Stimulated activated naive B cell treated with anti-CD40 and anti-IgM and Interleukin-4, amounts not matched to agents 10 μg/mL and 1 μg/mL and 100 μg/mL, for 72 hours (primary cell): ENCODE measurements at regions not wholly inside any gene's neighbourhood (a gene's known extent, or its start where the extent isn't known, plus 50 kb on each side); places are given as distances from the start of the nearest gene placed in this dataset.
"Not testable (repeated sequence)": the region's sequence is repeated elsewhere in the genome, so short reads cannot be mapped to it uniquely, and the experiment has no call there.

Source experiments
- ATAC-seq, 2 donors: fragments of 150-1000 bp; cut with Tn5 transposase; replicated peaks; 2 replicates each; pipeline ENCODE4 v1.10.0; 2021; ENCODE audit warnings: moderate library complexity in 1 of 2
- DNase-seq: peaks from one replicate; pipeline ENCODE4 v3.0.0; 2021
- H3K27ac Mint-ChIP-seq: one replicate; pipeline ENCODE4 v1.8.0; 2022; ENCODE audit warnings: mild to moderate bottlenecking, mixed read lengths
- H3K27me3 Mint-ChIP-seq, 2 donors: one replicate each; pipeline ENCODE4 v1.8.0; 2022; ENCODE audit warnings: mixed read lengths in 2 of 2
- H3K36me3 Mint-ChIP-seq, 2 donors: one replicate each; pipeline ENCODE4 v1.8.0; 2022; ENCODE audit warnings: mixed read lengths in 2 of 2, mild to moderate bottlenecking in 1 of 2
- H3K4me1 Mint-ChIP-seq, 2 donors: one replicate each; pipeline ENCODE4 v1.8.0; 2022; ENCODE audit warnings: mixed read lengths in 2 of 2, mild to moderate bottlenecking in 1 of 2
- H3K4me3 Mint-ChIP-seq, 2 donors: one replicate each; pipeline ENCODE4 v1.8.0; 2022; ENCODE audit warnings: mild to moderate bottlenecking in 2 of 2, mixed read lengths in 2 of 2, moderate library complexity in 1 of 2
- H3K9me3 Mint-ChIP-seq, 2 donors: one replicate each; pipeline ENCODE4 v1.8.0; 2022; ENCODE audit warnings: mixed read lengths in 2 of 2, mild to moderate bottlenecking in 1 of 2

DNA sequence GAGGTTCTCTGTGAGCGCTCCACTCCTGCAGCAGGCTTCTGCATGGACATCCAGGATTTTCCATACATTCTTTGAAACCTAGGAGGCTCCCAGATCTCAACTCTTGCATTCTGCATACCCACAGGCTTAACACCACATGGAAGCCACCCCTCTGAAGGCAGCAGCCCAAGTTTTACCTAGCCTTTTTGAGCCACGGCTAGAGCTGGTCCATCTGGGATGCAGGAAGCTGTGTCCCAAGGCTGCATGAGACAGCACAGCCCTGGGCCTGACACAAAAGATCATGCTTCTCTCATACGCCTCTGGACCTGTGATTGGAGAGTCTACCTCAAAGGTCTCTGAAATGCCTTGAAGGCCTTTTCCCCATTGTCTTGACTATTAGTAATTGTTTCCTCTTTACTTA lies 53.6 kb upstream of the RPRM start:
- H3K27ac Mint-ChIP-seq: no peak overlapping the region
- DNase-seq: no peak
- ATAC-seq: peak in 1 of 2 donors; percentile 21
- H3K9me3 Mint-ChIP-seq: peaks cover 0 to 4% of the 10 kb centered on the region in 2 donors
- no peak overlapping the region for H3K4me3 Mint-ChIP-seq
- H3K27me3 Mint-ChIP-seq: no peaks in the 10 kb centered on the region
- H3K4me1 Mint-ChIP-seq: no peaks in the 10 kb centered on the region
- H3K36me3 Mint-ChIP-seq: no peaks in the 10 kb centered on the region

DNA sequence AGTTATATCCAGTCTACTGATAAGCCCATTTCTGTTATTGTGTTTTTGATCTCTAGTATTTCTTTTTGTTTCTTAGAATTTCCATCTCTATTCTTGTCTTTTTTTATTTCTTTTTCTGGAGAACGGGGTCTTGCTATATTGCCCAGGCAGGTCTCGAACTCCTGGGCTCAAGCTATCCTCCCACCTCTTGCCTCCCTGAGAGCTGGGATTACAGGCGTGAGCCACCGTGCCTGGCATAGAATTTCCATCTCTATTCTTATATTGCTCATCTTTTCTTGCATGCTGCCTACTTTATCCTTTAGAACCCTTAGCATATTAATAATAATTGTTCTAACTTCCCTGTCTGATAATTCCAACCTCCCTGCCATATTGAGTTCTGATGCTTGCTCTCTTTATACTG lies 55.2 kb upstream of the RPRM start:
- not testable (repeated sequence) for H3K27me3 Mint-ChIP-seq, DNase-seq, H3K27ac Mint-ChIP-seq, H3K36me3 Mint-ChIP-seq, H3K4me1 Mint-ChIP-seq, ATAC-seq, H3K4me3 Mint-ChIP-seq
- H3K9me3 Mint-ChIP-seq: peaks cover 4 to 10% of the 10 kb centered on the region in 2 donors

GRCh38 chr2:153534590-153534989 lies 56.0 kb upstream of the RPRM start:
- peaks cover 4 to 10% of the 10 kb centered on the region in 2 donors for H3K9me3 Mint-ChIP-seq

GRCh38 chr2:153536115-153536514 lies 57.6 kb upstream of the RPRM start:
- no peak for DNase-seq
- Mint-ChIP-seq H3K9me3 (peaks cover 7 to 16% of the 10 kb centered on the region in 2 donors), H3K27ac (no peak overlapping the region), H3K4me1 (peaks cover 0 to under 1% of the 10 kb centered on the region in 2 donors), H3K4me3 (no peak overlapping the region), H3K36me3 (no peaks in the 10 kb centered on the region), H3K27me3 (no peaks in the 10 kb centered on the region)
- no peak for ATAC-seq

More at GRCh38 chr2:153534590-153534989, 56.0 kb upstream of the RPRM start:
- not testable (repeated sequence) for H3K4me3 Mint-ChIP-seq, H3K27me3 Mint-ChIP-seq, H3K36me3 Mint-ChIP-seq, ATAC-seq, DNase-seq, H3K27ac Mint-ChIP-seq, H3K4me1 Mint-ChIP-seq

- not testable (repeated sequence) for H3K36me3 Mint-ChIP-seq, H3K27ac Mint-ChIP-seq, DNase-seq, H3K4me3 Mint-ChIP-seq, H3K27me3 Mint-ChIP-seq, ATAC-seq, H3K4me1 Mint-ChIP-seq
- peaks cover 7 to 25% of the 10 kb centered on the region in 2 donors for H3K9me3 Mint-ChIP-seq
These were observed 59.5 kb upstream of the RPRM start for GRCh38 chr2:153538102-153538501.

DNA sequence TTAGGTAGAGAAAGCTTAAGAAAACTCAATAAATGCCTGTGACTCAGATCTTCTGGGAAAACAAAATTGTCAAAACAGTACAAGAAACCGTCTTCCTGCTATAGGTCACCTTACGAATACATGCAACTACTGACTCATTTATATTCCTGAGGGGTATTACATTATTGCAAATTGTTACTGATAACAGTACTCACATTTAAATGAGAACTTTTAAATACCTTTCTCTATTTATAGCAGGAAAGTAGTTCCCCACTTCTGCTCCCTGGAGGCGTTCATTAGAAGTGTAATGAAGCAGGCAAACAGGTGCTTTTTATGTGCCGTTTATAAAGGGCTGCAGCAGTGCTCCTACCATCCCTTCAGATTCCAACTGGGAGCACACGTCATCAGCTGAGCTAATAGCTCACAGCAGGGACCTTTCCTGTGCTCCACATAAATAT lies 65.1 kb upstream of the RPRM start:
- no peaks in the 10 kb centered on the region for H3K27me3 Mint-ChIP-seq
- H3K9me3 Mint-ChIP-seq: peaks cover 4 to 15% of the 10 kb centered on the region in 2 donors
- DNase-seq (no peak), ATAC-seq (peak; percentile 84 to 92)
- peaks cover 0 to 4% of the 10 kb centered on the region in 2 donors for H3K4me1 Mint-ChIP-seq
- H3K4me3 Mint-ChIP-seq: no peak overlapping the region
- no peak overlapping the region for H3K27ac Mint-ChIP-seq
- H3K36me3 Mint-ChIP-seq: no peaks in the 10 kb centered on the region

DNA sequence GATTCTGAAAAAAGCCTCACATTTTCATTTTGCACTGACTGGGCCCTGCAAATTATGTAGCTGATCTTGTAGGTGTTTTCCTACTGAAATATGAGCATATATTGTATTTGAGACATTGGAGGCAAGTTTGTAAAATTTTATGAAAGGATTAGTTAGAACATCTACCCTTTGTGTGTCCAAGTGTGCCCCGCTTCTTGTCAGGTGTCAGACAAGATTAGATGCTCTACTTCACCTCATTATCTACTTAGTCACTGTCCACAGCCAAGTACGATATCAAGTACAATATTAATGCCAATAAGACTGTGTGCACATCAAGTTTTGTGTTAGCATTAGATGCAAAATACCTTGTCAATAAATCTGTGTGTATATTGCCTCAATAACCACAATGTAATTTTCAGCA lies 67.8 kb upstream of the RPRM start:
- DNase-seq: no peak
- ATAC-seq: no peak
- no peak overlapping the region for H3K4me3 Mint-ChIP-seq
- peaks cover 0 to 7% of the 10 kb centered on the region in 2 donors for H3K9me3 Mint-ChIP-seq
- no peak overlapping the region for H3K27ac Mint-ChIP-seq
- no peaks in the 10 kb centered on the region for H3K36me3 Mint-ChIP-seq
- H3K27me3 Mint-ChIP-seq: no peaks in the 10 kb centered on the region
- H3K4me1 Mint-ChIP-seq: peaks cover 0 to 2% of the 10 kb centered on the region in 2 donors

DNA sequence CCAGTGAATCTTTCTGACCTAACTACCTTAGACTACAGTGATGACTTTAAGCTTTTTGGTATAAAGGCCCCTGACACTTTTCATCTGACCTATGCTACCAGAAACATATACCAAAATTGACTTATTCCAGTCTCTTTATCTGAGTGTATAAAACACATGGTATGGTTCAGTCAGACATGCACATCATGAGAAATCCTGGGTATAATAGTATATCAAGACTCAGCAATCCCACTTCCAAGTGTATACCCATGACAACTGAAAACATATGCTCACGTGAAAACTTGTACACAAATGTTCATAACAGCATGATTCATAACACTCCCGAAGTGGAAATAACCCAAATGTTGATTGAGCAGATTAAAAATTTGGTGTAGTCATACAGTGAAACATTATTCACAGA lies 70.0 kb upstream of the RPRM start:
- no peaks in the 10 kb centered on the region for H3K27me3 Mint-ChIP-seq
- H3K36me3 Mint-ChIP-seq: no peaks in the 10 kb centered on the region
- no peak for ATAC-seq
- H3K4me3 Mint-ChIP-seq: no peak overlapping the region
- DNase-seq: no peak
- H3K27ac Mint-ChIP-seq: no peak overlapping the region
- H3K4me1 Mint-ChIP-seq: no peaks in the 10 kb centered on the region
- H3K9me3 Mint-ChIP-seq: peaks cover 0 to 1% of the 10 kb centered on the region in 2 donors

GRCh38 chr2:153551698-153552097 lies 73.1 kb upstream of the RPRM start:
- Mint-ChIP-seq H3K27me3 (no peaks in the 10 kb centered on the region), H3K36me3 (no peaks in the 10 kb centered on the region), H3K27ac (no peak overlapping the region), H3K4me1 (no peaks in the 10 kb centered on the region), H3K4me3 (no peak overlapping the region), H3K9me3 (peaks cover 0 to 1% of the 10 kb centered on the region in 2 donors)
- no peak for DNase-seq
- no peak for ATAC-seq

- no peaks in the 10 kb centered on the region for H3K27me3 Mint-ChIP-seq
- H3K4me1 Mint-ChIP-seq: no peaks in the 10 kb centered on the region
- peaks cover 0 to 1% of the 10 kb centered on the region in 2 donors for H3K9me3 Mint-ChIP-seq
- DNase-seq (no peak), ATAC-seq (no peak)
- H3K36me3 Mint-ChIP-seq: no peaks in the 10 kb centered on the region
- H3K4me3 Mint-ChIP-seq: no peak overlapping the region
- no peak overlapping the region for H3K27ac Mint-ChIP-seq
These were observed 78.6 kb upstream of the RPRM start for GRCh38 chr2:153557211-153557610.

- DNase-seq (no peak), ATAC-seq (no peak)
- no peak overlapping the region for H3K4me3 Mint-ChIP-seq
- no peaks in the 10 kb centered on the region for H3K36me3 Mint-ChIP-seq
- no peak overlapping the region for H3K27ac Mint-ChIP-seq
- H3K9me3 Mint-ChIP-seq: peaks cover 0 to 1% of the 10 kb centered on the region in 2 donors
- H3K27me3 Mint-ChIP-seq: no peaks in the 10 kb centered on the region
- no peaks in the 10 kb centered on the region for H3K4me1 Mint-ChIP-seq
These were observed 79.2 kb upstream of the RPRM start for GRCh38 chr2:153557714-153558113.

DNA sequence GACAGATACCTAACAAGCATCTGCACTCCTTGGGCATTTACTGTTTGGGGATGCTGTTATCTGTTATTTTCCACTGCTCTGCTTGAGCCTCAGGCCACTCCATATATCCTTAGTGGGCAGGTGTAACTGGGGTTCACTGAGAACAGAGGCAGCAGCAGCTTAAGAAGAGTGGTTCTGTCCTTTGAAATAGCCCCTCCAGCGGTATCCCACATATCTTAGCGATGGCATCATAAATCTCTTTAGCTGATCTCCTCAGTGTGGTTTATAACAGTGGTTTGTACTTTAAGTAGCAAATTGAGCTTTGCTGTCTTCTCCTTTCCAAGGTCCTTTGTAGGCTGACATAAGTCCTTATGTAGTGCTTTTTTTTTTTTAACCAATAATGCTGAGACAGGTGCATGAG lies 79.7 kb upstream of the RPRM start:
- H3K36me3 Mint-ChIP-seq: no peaks in the 10 kb centered on the region

DNA sequence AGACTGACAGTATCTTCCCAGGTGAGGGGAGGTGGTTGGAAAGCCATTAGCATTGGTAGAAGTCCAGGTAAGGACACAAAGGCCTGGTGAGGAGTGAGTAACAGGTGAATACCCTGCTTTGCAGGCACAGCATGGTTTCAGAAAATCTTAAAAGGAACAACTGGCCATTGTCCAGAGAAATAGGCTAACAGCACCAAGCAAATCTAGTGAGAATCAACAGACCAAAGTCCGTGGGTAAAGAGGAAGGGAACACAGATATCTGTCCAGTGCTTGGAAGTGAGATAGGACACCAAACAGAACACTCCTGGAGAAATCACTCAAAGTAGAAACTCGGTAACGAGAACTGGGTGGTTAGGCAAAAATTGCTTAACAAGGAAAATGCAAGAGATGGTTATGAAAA lies 88.8 kb upstream of the RPRM start:
- H3K9me3 Mint-ChIP-seq: peaks cover 0 to under 1% of the 10 kb centered on the region in 2 donors

More for the DNA sequence above, 79.7 kb upstream of the RPRM start:
- Mint-ChIP-seq H3K4me1 (no peaks in the 10 kb centered on the region), H3K9me3 (no peaks in the 10 kb centered on the region), H3K4me3 (no peak overlapping the region), H3K27ac (no peak overlapping the region), H3K27me3 (no peaks in the 10 kb centered on the region)
- DNase-seq (no peak), ATAC-seq (no peak)

DNA sequence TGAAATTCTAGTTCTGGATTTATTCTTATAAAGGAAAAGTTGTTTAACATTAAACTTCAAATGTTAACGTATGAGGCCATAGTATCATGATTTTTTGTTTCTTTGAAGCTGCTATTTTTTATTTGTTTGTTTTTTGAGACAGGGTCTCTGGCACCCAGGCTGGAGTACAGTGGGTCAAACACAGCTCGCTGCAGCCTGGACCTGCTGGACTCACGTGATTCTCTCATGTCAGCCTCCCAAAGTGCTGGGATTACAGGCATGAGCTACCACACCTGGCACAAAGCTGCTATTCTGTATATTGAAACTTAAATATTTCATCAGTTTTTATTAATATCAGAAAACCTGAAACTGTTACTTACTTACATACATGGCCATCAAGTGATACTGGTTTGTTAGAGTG lies 89.5 kb upstream of the RPRM start:
- Mint-ChIP-seq H3K27ac (no peak overlapping the region), H3K9me3 (peaks cover 0 to 4% of the 10 kb centered on the region in 2 donors), H3K27me3 (no peaks in the 10 kb centered on the region), H3K36me3 (no peaks in the 10 kb centered on the region), H3K4me1 (no peaks in the 10 kb centered on the region), H3K4me3 (no peak overlapping the region)
- DNase-seq (no peak), ATAC-seq (no peak)

More for the DNA sequence above, 88.8 kb upstream of the RPRM start:
- Mint-ChIP-seq H3K27me3 (no peaks in the 10 kb centered on the region), H3K4me3 (no peak overlapping the region), H3K4me1 (no peaks in the 10 kb centered on the region), H3K36me3 (no peaks in the 10 kb centered on the region), H3K27ac (no peak overlapping the region)
- DNase-seq (no peak), ATAC-seq (no peak)

- peaks cover 0 to 4% of the 10 kb centered on the region in 2 donors for H3K9me3 Mint-ChIP-seq
- no peaks in the 10 kb centered on the region for H3K27me3 Mint-ChIP-seq
- H3K4me3 Mint-ChIP-seq: no peak overlapping the region
- H3K36me3 Mint-ChIP-seq: no peaks in the 10 kb centered on the region
- no peak overlapping the region for H3K27ac Mint-ChIP-seq
- no peak for DNase-seq
- no peaks in the 10 kb centered on the region for H3K4me1 Mint-ChIP-seq
- ATAC-seq: peak in 1 of 2 donors; percentile 22
These were observed 96.8 kb upstream of the RPRM start for GRCh38 chr2:153575171-153575853.
